ENCODE measurements at regions not wholly inside any gene's neighbourhood (a gene's known extent, or its start where the extent isn't known, plus 50 kb on each side); places are given as distances from the start of the nearest gene placed in this dataset.

- no peak for DNase-seq (ENCODE audit: low read depth in 1 of 2, low spot score in 1 of 2)
These were observed 168.5 kb upstream of the GAS1 start for GRCh38 chr9:87115785-87116184.

GRCh38 chr9:87116492-87116891, 169.2 kb upstream of the GAS1 start:
- DNase-seq (ENCODE audit: low read depth in 1 of 2, low spot score in 1 of 2) = no peak

- DNase-seq (ENCODE audit: low read depth in 1 of 2, low spot score in 1 of 2) = no peak
These were observed 171.3 kb upstream of the GAS1 start for GRCh38 chr9:87118594-87118993.

DNA sequence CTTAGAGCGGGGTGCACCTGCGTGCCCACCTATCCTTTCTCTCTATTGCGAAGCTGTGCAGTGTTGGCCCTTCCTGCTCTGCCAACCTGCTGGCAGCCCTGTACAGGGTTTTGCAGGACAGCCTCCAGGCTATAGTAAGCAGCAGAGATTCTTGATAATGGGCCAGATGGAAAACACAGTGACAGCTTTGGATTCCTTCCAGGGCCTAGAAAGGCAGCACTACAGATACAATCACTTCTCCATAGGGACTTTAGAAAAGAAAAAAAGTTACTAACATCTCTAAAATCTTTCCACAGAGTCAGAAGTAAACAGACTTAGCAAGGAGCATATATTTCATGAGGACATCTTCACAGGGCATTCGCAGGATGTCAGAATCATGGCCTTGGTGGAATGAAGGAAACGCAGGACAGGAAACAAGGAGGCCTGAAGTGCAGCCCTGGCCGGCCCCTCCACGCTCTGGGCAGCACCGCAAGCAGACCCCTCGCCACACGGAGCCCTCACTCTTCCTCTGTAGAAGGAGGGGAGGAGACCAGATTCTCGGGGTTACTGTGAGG, 172.1 kb upstream of the GAS1 start:
- DNase-seq (ENCODE audit: low read depth in 1 of 2, low spot score in 1 of 2) = no peak

GRCh38 chr9:87120610-87121009, 173.3 kb upstream of the GAS1 start:
- DNase-seq (ENCODE audit: low read depth in 1 of 2, low spot score in 1 of 2) = no peak

DNA sequence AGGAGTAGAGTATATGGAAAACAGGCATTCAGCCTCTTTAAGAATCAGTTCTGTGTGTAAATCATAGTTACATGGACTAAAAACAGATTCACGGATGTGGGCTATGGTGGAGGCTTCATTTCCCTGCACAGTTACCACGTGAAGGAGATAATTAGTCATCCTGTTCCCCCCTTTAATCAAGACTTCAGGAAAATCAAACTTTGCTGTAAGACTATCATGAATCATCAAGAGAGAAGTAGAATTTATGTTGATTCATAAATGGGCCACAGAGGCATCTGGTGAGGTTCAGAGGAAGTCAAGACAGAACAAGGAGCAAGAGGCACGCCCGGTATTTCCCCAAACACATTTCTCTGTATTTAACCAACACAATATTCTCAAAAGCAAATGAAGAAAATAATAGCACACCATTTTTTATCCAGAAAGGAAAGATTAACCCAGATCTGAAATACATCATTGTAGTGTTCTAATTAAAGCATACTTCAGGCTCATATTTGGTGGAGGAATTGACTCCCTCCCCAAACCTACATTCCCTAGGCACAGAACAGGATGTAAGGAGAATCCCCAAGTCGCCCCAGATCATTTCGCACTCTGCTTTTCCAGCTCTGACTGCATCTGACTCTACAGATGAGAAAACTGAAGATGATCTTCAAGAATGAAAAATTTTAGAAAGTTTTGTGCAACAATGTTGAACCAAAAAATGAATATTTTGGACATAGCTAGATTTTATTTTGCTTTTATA, 175.8 kb upstream of the GAS1 start:
- DNase-seq (ENCODE audit: low read depth in 1 of 2, low spot score in 1 of 2) = no peak

DNA sequence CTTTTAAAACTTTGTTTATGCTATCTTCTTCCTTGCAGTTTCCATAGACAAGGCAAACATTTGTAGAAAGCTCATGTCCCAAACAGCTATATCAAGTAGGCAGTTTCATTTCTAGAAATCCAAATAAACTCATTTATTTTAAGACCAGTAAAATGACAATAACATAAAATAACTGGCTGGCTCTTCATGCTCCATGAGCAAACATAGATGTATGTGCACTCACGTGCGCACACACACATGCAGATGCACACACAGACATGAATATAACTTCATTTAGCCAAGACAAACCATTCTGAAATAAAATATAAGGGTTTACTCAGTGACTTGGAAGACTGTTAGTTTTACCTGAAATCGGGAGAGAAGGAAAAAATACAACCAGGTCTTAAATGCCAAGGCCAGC, 176.5 kb upstream of the GAS1 start:
- no peak for DNase-seq (ENCODE audit: low read depth in 1 of 2, low spot score in 1 of 2)

DNA sequence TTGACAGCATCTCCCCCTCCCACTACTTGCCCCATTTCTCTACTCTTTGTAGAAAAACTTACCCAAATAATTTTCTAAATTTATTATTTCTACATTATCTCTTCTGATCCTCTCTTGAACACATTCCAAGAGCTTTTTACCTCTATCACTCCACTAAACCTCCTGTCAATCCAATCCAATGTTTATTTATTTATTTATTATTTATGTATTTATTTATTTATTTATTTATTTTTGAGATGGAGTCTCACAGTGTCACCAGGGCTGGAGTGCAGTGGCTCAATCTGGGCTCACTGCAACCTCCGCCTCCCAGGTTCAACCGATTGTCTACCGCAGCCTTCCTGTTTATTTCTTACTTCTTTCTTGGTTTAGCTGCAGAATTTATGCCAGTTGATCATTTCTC, 178.5 kb upstream of the GAS1 start:
- no peak for DNase-seq (ENCODE audit: low read depth in 1 of 2, low spot score in 1 of 2)

DNA sequence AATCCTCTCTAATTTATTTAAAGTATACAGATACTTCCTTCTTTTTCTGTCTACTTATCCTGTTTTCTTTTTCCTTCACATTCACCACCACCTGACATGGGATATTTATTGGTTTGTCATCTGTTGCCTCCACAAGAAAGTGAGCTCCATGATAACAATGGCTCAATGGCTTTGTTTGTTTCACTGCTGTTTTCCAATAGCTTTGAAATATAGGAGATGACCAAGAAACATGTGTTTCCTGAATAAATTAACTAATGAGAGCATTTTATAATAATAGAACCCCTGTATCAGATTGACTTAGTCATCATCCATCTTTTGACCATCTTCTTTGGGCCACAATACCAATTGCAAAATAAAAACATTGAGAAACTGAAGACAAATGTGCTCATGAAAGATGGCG, 180.2 kb upstream of the GAS1 start:
- DNase-seq (ENCODE audit: low read depth in 1 of 2, low spot score in 1 of 2) = no peak

GRCh38 chr9:87127978-87128614, 180.8 kb upstream of the GAS1 start:
- no peak for DNase-seq (ENCODE audit: low read depth in 1 of 2, low spot score in 1 of 2)

DNA sequence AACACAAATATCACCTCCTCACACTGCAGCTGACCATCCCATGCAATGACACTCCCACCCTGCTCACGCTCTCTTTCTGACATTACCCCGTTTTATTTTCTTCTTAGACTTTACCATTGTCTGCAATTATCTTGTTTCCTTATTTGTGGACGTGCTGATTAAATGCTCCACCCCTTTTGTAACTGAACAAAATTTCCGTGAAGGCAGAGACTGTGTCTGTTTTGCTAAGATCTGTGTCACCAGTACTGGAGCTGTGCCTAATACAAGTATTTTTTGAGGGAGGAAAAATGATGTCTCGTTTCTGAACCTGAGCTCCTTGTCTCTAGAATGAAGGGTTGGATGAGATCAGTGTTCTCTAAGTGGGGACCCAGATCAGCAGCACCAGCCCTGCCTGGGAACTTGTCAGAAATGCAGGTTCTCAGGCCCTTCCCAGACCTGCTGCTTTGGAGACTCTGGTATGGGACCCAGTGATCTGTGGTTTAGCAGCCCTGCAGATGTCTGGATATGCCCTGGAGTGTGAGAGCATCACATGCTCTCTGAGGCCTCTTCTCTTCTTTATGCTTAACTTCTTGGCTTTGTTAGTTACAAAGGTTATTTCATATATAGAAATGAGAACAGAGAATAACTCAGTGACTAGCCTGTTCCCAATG, 181.7 kb upstream of the GAS1 start:
- no peak for DNase-seq (ENCODE audit: low read depth in 1 of 2, low spot score in 1 of 2)

GRCh38 chr9:87135074-87135473, 187.8 kb upstream of the GAS1 start:
- no peak for DNase-seq (ENCODE audit: low read depth in 1 of 2, low spot score in 1 of 2)

- DNase-seq (ENCODE audit: low read depth in 1 of 2, low spot score in 1 of 2) = no peak
These were observed 190.4 kb upstream of the GAS1 start for GRCh38 chr9:87137718-87138117.

GRCh38 chr9:87138128-87139040, 191.1 kb upstream of the GAS1 start:
- no peak for DNase-seq (ENCODE audit: low read depth in 1 of 2, low spot score in 1 of 2)

DNA sequence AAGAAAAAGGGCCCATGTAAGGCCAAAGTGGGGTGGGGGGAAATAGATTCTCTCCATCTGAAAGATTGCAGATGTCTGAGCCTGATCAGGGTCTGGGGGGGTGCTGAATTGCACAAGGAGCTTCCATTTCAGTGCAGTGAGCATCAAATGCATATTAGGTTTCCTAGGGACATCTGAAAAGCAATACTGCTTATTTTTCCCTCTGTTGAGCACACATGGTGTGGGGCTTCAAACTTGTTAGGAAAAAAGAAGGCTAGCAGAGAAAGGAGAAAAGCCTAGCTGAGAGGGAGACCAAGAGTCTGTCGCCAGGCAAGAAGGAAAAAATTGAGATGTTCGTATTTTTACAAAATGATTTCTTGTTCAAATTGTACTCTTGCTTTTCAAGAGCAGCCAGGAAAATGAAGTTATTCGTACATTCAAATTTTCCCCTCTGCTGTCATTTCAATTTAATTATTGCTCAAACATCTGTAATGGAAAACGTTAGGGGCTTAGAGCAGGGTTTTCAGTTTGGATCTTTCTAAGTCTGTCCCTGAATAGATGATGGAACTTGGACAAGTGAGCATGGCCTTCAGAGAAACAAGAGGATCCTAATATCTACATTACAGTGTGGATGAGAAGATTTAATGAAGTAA, 191.9 kb upstream of the GAS1 start:
- no peak for DNase-seq (ENCODE audit: low read depth in 1 of 2, low spot score in 1 of 2)

GRCh38 chr9:87140142-87140541, 192.8 kb upstream of the GAS1 start:
- DNase-seq (ENCODE audit: low read depth in 1 of 2, low spot score in 1 of 2) = no peak

- no peak for DNase-seq (ENCODE audit: low read depth in 1 of 2, low spot score in 1 of 2)
These were observed 193.4 kb upstream of the GAS1 start for GRCh38 chr9:87140605-87141109.

GRCh38 chr9:87141124-87141523, 193.8 kb upstream of the GAS1 start:
- no peak for DNase-seq (ENCODE audit: low read depth in 1 of 2, low spot score in 1 of 2)

DNA sequence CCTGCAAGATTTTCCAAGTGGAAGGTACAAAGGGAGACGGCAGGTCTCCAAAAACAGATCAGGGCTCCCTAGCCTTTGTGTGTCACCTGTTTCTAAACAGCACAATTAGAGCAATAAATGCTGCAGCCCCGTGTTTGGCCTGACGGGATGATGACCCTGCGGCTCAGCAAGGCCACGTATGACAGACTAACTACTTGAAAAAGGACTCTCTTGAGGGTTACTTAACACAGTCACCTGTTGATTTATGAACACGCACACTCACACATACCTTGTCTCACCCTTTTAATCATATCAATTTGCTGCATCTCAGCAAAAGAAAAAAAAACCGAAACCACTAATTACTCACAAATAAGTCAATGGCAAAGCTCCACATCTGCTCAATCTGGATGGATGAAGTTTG, 199.6 kb upstream of the GAS1 start:
- no peak for DNase-seq (ENCODE audit: low read depth in 1 of 2, low spot score in 1 of 2)

GRCh38 chr9:87147839-87148238, 200.5 kb upstream of the GAS1 start:
- DNase-seq (ENCODE audit: low read depth in 1 of 2, low spot score in 1 of 2) = no peak

Measured in activated T-helper 1 cell treated with anti-CD3 and anti-CD28 coated beads, Interleukin-2, amount 50 U/mL, for 16 hours (primary cell).